Astrocyte of the cerebellum (primary cell): ENCODE measurements at regions not wholly inside any gene's neighbourhood (a gene's known extent, or its start where the extent isn't known, plus 50 kb on each side); places are given as distances from the start of the nearest gene placed in this dataset.

Experiments
- DNase-seq: peaks from one replicate; pipeline ENCODE4 v3.0.0-alpha.2; 2011; ENCODE audit warnings: low read depth
- H3K4me3 ChIP-seq: 2 replicates; pipeline ENCODE4 v1.5.1; 2011; ENCODE audit warnings: mild to moderate bottlenecking, low read depth, low read length, moderate library complexity
- in situ Hi-C: cut with HindIII; loops from 2 replicates; pipeline ENCODE4 v1.10.0; 2017; ENCODE audit warnings: low sequenced_read_pairs
- TF ChIP-seq, protein P1 (sequence below): IDR thresholded peaks from 2 replicates; pipeline ENCODE4 v1.5.1; 2012; ENCODE audit warnings: low read length, low read depth, moderate library complexity, mild to moderate bottlenecking; ENCODE audit errors: missing control alignments

- no peak overlapping the region for H3K4me3 ChIP-seq
- in situ Hi-C loops = no loop called here
- DNase-seq = no peak
- TF ChIP-seq, protein P1, sequence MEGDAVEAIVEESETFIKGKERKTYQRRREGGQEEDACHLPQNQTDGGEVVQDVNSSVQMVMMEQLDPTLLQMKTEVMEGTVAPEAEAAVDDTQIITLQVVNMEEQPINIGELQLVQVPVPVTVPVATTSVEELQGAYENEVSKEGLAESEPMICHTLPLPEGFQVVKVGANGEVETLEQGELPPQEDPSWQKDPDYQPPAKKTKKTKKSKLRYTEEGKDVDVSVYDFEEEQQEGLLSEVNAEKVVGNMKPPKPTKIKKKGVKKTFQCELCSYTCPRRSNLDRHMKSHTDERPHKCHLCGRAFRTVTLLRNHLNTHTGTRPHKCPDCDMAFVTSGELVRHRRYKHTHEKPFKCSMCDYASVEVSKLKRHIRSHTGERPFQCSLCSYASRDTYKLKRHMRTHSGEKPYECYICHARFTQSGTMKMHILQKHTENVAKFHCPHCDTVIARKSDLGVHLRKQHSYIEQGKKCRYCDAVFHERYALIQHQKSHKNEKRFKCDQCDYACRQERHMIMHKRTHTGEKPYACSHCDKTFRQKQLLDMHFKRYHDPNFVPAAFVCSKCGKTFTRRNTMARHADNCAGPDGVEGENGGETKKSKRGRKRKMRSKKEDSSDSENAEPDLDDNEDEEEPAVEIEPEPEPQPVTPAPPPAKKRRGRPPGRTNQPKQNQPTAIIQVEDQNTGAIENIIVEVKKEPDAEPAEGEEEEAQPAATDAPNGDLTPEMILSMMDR = no peak
Measured at GRCh38 chr2:236747426-236747825, 177.8 kb downstream of the ACKR3 start.

- DNase-seq = no peak
- in situ Hi-C loops = no loop called here
- no peak overlapping the region for H3K4me3 ChIP-seq
- TF ChIP-seq, protein P1 = no peak
Measured at GRCh38 chr2:236747925-236748324, 178.3 kb downstream of the ACKR3 start.

DNA sequence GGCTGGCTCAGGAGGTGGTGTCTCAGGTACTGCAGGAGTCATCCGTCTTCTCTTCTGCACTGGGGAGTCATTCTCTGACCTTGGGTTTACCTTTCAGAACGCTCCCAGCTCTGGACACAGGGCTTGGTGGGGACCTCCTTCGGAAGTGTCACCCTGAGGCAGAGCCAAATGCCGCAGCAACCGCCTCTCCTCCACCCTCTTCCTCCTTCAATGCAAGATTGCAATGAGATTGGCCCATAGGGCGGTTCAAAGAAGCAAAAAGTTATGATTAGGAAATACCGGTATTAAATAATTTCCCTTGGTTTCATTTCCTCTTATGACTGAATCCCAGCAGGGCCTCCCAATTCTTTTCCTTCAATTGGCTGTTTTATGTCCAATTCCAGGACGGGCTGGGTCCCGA is 178.8 kb downstream of the ACKR3 start:
- H3K4me3 ChIP-seq = no peak overlapping the region
- in situ Hi-C loops = no loop called here
- DNase-seq = no peak
- TF ChIP-seq, protein P1 = no peak

DNA sequence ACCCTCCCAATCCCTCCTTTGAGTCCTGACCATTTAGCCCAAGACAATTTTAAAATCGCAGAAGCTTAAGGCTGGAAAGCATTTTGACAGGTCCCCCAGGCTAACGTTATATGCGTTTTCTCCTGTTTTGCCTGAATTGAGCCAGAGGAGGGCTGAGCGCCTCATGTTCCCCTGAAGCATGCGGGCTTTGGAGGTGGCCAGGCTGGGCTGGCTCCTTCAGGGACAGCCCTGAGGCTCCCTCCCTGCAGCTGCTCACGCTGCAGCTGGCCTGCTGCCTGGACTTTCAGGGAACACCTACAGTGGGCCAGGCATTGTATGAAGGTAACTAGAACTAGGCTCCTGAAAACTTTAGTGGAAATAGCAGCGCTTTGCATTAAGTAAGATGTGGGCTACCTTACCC is 179.2 kb downstream of the ACKR3 start:
- TF ChIP-seq, protein P1 = no peak
- H3K4me3 ChIP-seq = no peak overlapping the region
- no peak for DNase-seq
- in situ Hi-C loops = no loop called here

- no peak overlapping the region for H3K4me3 ChIP-seq
- TF ChIP-seq, protein P1 = no peak
- DNase-seq = peak; percentile 54
- in situ Hi-C loops = no loop called here
Measured at GRCh38 chr2:236749346-236749745, 179.7 kb downstream of the ACKR3 start.

GRCh38 chr2:236752096-236752495 is 182.5 kb downstream of the ACKR3 start:
- TF ChIP-seq, protein P1 = no peak
- H3K4me3 ChIP-seq = no peak overlapping the region
- in situ Hi-C loops = no loop called here
- DNase-seq = no peak
